Muscle of back (tissue), 3 donors: ENCODE measurements at regions not wholly inside any gene's neighbourhood (a gene's known extent, or its start where the extent isn't known, plus 50 kb on each side); places are given as distances from the start of the nearest gene placed in this dataset.
"Not testable (repeated sequence)": the region's sequence is repeated elsewhere in the genome, so short reads cannot be mapped to it uniquely, and the experiment has no call there.

ENCODE experiments used
- DNase-seq, 3 donors: peaks; one replicate each; pipeline versions ENCODE4 v3.0.0 to v3.0.0-alpha.2; 2013

DNA sequence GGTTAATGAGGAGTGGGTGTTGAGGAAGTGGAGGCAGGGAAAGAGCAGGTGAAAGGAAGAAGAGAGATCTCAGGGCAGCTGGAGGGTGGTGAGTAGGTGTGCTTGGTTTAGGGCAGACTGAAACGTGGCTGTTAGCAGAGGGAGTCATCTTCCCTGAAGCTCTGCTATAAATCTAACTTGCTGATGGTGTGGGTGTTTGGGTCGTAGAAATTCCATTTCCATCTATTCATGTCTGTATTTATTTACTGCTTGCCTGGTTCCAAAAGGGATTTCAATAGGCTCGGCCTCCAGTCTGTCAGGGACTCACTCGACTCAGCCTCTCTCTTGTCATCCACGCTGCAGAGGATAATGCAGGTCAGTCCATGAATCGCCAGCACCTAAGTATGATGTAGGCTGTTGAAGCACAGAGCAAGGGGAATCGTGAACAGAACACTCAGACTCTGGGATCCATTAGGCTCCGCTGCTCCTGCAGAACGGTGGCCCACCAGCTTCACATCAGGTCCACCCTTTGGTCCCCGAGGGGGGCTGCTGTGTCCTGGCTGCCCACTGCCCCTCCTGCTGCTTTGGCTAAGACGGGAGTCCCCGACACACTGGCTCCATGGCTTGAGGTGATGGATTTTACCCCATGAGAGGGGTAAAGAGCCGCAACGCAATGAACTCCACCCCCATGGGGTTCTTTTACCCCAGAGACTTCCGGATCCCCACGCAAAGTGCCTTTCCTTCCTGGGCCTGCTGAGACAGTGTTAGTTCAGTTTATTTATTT is 156.2 kb downstream of the RHOU start:
- DNase-seq: no peak

- DNase-seq: not testable (repeated sequence)
These were observed 156.9 kb downstream of the RHOU start for GRCh38 chr1:228892200-228892599.

GRCh38 chr1:228894442-228894989 is 159.2 kb downstream of the RHOU start:
- DNase-seq: no peak

DNA sequence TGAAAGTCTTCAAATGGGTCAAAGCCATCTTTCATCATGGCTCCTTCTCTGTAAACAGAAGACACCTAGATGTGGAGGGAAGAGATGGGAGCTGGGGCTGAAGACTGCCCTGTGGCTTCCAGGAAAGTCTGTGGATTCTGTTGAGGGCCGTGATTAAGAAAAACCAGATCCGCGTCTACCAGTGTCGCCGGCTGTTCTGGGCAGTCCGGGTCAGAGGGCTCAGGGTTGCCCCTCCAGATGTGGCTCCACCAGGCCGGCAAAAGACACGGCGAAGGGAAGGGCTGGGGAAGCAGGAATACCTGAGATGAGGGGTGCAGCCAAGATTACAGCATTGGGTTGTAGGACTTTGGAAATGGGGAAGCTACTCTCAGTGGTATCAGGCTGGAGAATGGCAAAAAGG is 162.6 kb downstream of the RHOU start:
- DNase-seq: no peak

DNA sequence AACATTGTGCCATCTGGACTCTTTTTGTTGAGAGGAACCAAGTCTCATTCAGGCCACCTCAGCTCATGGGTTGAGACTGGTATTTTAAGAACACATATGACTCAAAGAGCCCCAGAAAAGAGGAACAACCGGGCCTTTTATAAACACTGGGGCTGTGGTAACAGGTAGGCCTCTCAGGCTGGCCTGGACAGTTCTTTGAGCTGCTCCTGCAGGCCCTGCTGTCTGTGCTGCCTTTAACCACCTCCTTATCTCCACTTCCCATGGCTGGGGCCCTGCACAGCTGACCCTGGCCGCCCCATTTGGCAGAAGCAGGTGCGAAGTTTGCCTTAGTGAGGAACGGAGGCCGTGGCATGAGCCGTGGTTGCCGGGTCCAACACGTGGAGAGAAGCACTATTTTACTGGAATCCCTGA is 163.3 kb downstream of the RHOU start:
- peak in 1 of 3 donors; percentile 36 for DNase-seq

DNA sequence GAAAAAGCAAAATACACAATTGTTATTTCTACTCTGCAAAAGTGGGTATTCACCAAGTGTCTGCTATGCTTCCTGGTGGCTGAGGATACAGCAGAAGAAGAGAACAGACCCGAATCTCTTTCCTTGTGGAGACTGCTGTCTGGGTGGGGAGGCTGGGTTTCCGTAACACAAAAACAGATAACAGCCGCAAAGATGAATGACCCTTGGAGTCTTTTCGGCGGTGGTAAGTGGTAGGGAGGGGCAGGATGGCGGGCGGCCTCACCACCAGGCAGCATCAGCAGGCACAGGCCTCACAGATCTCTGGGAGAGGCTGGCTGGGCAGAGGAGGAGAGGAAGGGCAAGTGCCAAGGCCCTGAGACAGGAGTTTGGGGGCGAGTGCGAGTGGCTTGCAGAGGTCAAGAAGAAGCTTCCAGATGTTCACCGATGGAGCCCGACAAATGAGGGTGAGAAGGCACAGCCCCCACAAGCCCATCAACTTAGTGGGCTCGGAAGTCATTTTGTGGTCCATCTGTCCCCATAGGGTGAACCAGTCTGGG is 164.2 kb downstream of the RHOU start:
- DNase-seq: peak in 1 of 3 donors; percentile 59

- peak; percentile 85 to 95 (median 89) for DNase-seq
These were observed 165.0 kb downstream of the RHOU start for GRCh38 chr1:228900099-228900885.

DNA sequence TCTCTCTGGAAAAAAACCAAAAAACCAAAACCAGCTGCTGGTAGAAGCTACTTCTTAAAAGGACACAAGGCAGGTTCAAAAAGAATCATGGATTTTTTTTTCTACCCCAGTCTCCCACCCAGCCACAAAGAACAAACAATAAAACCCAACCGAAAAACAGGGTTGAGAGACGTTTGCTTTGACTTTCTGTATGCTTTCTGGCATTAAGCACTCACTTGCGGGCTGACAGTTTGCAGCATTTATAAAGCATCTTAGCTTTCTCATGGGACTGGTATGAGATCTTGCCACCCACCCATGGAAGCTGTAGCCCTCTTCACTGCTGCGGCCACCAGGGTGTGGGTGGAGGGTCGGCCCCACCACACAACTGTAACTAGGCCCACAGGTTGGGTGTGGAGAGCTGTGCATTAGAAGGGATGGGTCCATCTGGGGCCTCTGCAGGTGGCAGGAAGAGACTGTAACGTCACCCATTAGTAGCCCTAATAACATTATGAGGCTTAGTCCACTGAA is 165.7 kb downstream of the RHOU start:
- DNase-seq: no peak

- DNase-seq: peak in 1 of 3 donors; percentile 37
These were observed 166.8 kb downstream of the RHOU start for GRCh38 chr1:228901936-228902681.

DNA sequence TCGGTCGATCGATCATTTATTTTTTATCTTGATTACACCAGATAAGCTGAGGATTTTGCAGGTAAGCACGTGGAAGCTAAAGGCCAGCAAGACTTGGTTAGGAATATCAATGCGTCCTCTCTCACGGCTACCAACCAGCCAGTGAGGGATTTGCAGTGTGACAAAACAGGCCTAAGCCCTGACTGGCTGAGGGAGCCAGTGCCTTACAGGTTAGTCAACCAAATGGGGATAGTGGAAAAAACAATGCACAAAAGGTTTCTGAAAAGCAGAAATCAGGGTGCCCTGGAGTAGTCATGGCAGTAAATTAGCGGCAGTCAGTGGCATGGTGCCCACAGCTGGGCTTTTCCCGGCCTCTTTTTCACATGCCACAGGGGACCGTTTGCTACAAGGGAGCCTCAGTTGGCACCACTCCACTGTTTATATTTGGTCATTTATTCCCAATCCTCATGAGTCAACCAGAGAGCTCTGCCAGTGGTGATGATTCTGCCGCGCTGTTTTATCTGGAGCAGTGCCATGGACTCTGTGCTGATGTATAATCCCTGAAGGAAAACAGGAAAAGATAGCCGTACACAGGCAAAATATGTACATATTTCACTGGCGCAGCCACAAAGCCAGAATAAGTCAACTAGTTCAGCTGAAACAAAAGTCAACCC is 167.6 kb downstream of the RHOU start:
- DNase-seq: peak; percentile 79 to 96 (median 89)

DNA sequence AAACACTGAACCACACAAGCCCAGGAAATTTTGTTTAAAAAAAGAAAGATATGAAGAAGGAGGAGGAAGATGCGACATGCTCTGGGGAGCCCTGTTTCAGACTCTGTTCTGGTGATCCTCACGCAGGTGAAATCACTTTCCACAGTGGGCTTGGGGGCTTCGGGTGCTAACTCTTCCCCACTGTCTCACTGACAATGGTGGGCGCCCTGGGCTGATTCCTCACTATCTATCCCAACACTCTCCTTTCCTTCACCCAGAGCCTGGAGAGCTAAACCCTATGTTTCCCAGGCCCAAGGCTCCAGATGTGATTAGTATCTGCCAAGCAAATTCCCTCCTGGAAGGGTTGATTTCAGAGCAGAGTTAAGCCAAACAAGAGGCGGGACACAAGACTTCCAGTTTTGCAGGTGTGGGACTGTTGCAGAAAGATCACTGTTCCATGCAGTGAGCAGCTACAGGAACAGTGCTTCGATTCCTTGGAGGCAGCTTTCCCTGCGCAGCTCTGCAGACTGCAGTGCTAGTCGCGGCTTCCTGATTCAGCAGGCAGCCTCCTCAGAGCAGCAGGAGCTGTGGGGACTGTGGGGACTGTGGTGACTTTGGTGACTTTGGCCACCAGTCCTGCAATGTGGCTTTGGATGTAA is 168.3 kb downstream of the RHOU start:
- peak; percentile 56 to 90 (median 65) for DNase-seq

GRCh38 chr1:228904222-228904621 is 168.9 kb downstream of the RHOU start:
- no peak for DNase-seq

- peak in 1 of 3 donors; percentile 84 for DNase-seq
These were observed 170.4 kb downstream of the RHOU start for GRCh38 chr1:228905701-228906101.

- no peak for DNase-seq
These were observed 171.1 kb downstream of the RHOU start for GRCh38 chr1:228906223-228906860.

DNA sequence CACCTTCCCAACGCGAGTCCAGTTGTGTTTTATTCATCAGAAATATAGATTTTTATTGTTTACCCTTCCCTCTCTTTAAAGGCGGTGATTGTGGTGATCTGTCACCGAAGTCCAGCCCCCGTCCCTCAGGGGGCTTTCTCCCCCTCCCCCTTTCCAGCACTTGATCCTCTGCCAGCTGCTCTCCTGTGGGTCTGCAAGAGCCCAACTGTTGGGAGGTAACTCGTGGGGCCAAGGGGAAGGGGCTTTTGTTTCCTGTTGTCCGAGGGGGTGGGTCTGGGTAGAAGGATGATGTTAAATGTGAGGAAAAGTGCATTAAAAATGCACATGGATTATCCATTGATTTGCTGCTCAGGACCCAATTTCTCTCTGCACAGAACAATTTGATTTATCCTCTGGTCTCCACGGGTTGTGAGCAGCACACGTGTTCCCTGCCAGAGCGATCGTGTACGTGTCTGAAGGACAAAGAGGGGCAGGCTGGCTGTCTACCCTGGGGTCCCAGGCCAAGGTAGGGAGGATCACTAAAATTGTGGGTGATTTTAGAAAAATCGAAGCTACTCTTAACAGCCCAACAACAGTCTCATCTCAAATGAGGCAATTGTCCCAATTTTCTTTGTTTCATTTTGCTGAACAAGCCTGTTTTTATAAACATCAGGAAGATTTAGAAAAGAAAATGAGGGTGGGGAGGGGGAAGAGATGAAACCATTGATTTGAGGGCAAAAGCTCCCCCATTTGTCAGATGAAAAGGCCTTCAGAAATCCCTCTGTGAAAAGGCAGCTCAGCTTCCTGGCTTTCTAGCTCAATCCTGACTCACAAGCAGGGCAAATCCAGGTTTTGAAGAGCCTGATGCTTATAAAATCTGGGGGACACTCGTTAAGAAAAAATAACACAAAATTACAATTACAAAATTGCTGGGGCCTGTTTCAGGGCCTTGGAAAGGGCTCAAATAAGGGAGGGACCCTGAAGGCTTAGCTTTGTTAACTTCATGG is 176.2 kb downstream of the RHOU start:
- DNase-seq: peak in 1 of 3 donors; percentile 60

GRCh38 chr1:228913626-228914414 is 178.5 kb downstream of the RHOU start:
- peak in 1 of 3 donors; percentile 41 for DNase-seq

GRCh38 chr1:228914700-228915099 is 179.4 kb downstream of the RHOU start:
- DNase-seq: no peak

GRCh38 chr1:228917342-228917741 is 182.1 kb downstream of the RHOU start:
- no peak for DNase-seq
